ENCODE measurements at regions not wholly inside any gene's neighbourhood (a gene's known extent, or its start where the extent isn't known, plus 50 kb on each side); places are given as distances from the start of the nearest gene placed in this dataset.

- TF ChIP-seq, protein P1, sequence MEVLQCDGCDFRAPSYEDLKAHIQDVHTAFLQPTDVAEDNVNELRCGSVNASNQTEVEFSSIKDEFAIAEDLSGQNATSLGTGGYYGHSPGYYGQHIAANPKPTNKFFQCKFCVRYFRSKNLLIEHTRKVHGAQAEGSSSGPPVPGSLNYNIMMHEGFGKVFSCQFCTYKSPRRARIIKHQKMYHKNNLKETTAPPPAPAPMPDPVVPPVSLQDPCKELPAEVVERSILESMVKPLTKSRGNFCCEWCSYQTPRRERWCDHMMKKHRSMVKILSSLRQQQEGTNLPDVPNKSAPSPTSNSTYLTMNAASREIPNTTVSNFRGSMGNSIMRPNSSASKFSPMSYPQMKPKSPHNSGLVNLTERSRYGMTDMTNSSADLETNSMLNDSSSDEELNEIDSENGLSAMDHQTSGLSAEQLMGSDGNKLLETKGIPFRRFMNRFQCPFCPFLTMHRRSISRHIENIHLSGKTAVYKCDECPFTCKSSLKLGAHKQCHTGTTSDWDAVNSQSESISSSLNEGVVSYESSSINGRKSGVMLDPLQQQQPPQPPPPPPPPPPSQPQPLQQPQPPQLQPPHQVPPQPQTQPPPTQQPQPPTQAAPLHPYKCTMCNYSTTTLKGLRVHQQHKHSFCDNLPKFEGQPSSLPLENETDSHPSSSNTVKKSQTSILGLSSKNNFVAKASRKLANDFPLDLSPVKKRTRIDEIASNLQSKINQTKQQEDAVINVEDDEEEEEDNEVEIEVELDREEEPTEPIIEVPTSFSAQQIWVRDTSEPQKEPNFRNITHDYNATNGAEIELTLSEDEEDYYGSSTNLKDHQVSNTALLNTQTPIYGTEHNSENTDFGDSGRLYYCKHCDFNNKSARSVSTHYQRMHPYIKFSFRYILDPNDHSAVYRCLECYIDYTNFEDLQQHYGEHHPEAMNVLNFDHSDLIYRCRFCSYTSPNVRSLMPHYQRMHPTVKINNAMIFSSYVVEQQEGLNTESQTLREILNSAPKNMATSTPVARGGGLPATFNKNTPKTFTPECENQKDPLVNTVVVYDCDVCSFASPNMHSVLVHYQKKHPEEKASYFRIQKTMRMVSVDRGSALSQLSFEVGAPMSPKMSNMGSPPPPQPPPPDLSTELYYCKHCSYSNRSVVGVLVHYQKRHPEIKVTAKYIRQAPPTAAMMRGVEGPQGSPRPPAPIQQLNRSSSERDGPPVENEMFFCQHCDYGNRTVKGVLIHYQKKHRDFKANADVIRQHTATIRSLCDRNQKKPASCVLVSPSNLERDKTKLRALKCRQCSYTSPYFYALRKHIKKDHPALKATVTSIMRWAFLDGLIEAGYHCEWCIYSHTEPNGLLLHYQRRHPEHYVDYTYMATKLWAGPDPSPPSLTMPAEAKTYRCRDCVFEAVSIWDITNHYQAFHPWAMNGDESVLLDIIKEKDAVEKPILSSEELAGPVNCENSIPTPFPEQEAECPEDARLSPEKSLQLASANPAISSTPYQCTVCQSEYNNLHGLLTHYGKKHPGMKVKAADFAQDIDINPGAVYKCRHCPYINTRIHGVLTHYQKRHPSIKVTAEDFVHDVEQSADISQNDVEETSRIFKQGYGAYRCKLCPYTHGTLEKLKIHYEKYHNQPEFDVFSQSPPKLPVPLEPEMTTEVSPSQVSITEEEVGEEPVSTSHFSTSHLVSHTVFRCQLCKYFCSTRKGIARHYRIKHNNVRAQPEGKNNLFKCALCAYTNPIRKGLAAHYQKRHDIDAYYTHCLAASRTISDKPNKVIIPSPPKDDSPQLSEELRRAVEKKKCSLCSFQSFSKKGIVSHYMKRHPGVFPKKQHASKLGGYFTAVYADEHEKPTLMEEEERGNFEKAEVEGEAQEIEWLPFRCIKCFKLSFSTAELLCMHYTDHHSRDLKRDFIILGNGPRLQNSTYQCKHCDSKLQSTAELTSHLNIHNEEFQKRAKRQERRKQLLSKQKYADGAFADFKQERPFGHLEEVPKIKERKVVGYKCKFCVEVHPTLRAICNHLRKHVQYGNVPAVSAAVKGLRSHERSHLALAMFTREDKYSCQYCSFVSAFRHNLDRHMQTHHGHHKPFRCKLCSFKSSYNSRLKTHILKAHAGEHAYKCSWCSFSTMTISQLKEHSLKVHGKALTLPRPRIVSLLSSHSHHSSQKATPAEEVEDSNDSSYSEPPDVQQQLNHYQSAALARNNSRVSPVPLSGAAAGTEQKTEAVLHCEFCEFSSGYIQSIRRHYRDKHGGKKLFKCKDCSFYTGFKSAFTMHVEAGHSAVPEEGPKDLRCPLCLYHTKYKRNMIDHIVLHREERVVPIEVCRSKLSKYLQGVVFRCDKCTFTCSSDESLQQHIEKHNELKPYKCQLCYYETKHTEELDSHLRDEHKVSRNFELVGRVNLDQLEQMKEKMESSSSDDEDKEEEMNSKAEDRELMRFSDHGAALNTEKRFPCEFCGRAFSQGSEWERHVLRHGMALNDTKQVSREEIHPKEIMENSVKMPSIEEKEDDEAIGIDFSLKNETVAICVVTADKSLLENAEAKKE (CRISPR knock-in tag; IDR thresholded peaks at IDR 0.05), result no peak
- no peak for TF ChIP-seq ZNF114 (CRISPR knock-in tag; IDR thresholded peaks at IDR 0.05)
- no peak for TF ChIP-seq EZH2 (IDR thresholded peaks at IDR 0.05; ENCODE audit: low read depth, unreplicated experiment)
- no peak for TF ChIP-seq STAT1 (IDR thresholded peaks at IDR 0.05; ENCODE audit: unreplicated experiment)
- TF ChIP-seq, protein P2, sequence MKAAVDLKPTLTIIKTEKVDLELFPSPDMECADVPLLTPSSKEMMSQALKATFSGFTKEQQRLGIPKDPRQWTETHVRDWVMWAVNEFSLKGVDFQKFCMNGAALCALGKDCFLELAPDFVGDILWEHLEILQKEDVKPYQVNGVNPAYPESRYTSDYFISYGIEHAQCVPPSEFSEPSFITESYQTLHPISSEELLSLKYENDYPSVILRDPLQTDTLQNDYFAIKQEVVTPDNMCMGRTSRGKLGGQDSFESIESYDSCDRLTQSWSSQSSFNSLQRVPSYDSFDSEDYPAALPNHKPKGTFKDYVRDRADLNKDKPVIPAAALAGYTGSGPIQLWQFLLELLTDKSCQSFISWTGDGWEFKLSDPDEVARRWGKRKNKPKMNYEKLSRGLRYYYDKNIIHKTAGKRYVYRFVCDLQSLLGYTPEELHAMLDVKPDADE (IDR thresholded peaks at IDR 0.05), result no peak
- TF ChIP-seq EZH2phosphoT487 (IDR thresholded peaks at IDR 0.05; ENCODE audit: unreplicated experiment), result no peak
- TF ChIP-seq ZNF331 (CRISPR knock-in tag; IDR thresholded peaks at IDR 0.05; ENCODE audit: low read depth), result no peak
- TF ChIP-seq POLR2AphosphoS5 (IDR thresholded peaks at IDR 0.05; ENCODE audit: low read depth), result no peak
Measured at GRCh38 chr2:187684174-187684573, 129.9 kb upstream of the TFPI start (continued).

GRCh38 chr2:187686416-187687024 lies 132.3 kb upstream of the TFPI start:
- ATAC-seq (no peak), DNase-seq (ENCODE audit: low spot score) (no peak)
- Mint-ChIP-seq H3K27ac (no peak overlapping the region; the same call in 1 of the 2 replicates), H3K4me1 (peaks cover 12% of the 10 kb centered on the region), H3K36me3 (ENCODE audit: low read depth) (no peaks in the 10 kb centered on the region), H3K4me3 (no peak overlapping the region), H3K27me3 (ENCODE audit: insufficient read depth, low read depth, poor library complexity) (no peaks in the 10 kb centered on the region), H3K9me3 (no peaks in the 10 kb centered on the region)
- no peaks in the 10 kb centered on the region for H3K27me3 ChIP-seq (ENCODE audit: insufficient read depth)
- no peaks in the 10 kb centered on the region for H3F3A ChIP-seq (replicated peaks; ENCODE audit: low read depth)
- H4K20me1 ChIP-seq (replicated peaks; ENCODE audit: insufficient read depth), result no peaks in the 10 kb centered on the region
- H3K4me2 ChIP-seq, result no peak overlapping the region
- no peak overlapping the region for H3K4me3 ChIP-seq
- H2AFZ ChIP-seq, result no peak overlapping the region
- no peaks in the 10 kb centered on the region for H3K79me2 ChIP-seq (replicated peaks; ENCODE audit: insufficient read depth)
- H3K4me1 ChIP-seq (ENCODE audit: insufficient read depth), result peaks cover 25% of the 10 kb centered on the region
- no peaks in the 10 kb centered on the region for H3K9me2 ChIP-seq (ENCODE audit: insufficient read depth)
- H3K36me3 ChIP-seq (ENCODE audit: insufficient read depth), result no peaks in the 10 kb centered on the region
- no peak overlapping the region for H3K27ac ChIP-seq (ENCODE audit: low read depth)
- TF ChIP-seq REST (IDR thresholded peaks at IDR 0.05; ENCODE audit: unreplicated experiment) (no peak), POLR2AphosphoS5 (IDR thresholded peaks at IDR 0.05; ENCODE audit: low read depth) (no peak), JUNB (IDR thresholded peaks at IDR 0.05; ENCODE audit: unreplicated experiment) (no peak), ZNF331 (CRISPR knock-in tag; IDR thresholded peaks at IDR 0.05; ENCODE audit: low read depth) (no peak), EZH2phosphoT487 (IDR thresholded peaks at IDR 0.05; ENCODE audit: unreplicated experiment) (no peak), CREB1 (CRISPR knock-in tag; IDR thresholded peaks at IDR 0.05; ENCODE audit: low read depth) (no peak), NANOG (IDR thresholded peaks at IDR 0.05; ENCODE audit: borderline replicate concordance) (no peak), ZNF114 (CRISPR knock-in tag; IDR thresholded peaks at IDR 0.05) (no peak)
- TF ChIP-seq, protein P3, sequence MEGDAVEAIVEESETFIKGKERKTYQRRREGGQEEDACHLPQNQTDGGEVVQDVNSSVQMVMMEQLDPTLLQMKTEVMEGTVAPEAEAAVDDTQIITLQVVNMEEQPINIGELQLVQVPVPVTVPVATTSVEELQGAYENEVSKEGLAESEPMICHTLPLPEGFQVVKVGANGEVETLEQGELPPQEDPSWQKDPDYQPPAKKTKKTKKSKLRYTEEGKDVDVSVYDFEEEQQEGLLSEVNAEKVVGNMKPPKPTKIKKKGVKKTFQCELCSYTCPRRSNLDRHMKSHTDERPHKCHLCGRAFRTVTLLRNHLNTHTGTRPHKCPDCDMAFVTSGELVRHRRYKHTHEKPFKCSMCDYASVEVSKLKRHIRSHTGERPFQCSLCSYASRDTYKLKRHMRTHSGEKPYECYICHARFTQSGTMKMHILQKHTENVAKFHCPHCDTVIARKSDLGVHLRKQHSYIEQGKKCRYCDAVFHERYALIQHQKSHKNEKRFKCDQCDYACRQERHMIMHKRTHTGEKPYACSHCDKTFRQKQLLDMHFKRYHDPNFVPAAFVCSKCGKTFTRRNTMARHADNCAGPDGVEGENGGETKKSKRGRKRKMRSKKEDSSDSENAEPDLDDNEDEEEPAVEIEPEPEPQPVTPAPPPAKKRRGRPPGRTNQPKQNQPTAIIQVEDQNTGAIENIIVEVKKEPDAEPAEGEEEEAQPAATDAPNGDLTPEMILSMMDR (conservative IDR thresholded peaks at IDR 0.05; ENCODE audit: low read depth in 2 of 2), result no peak
